HepG2 (cell line): ENCODE measurements at regions not wholly inside any gene's neighbourhood (a gene's known extent, or its start where the extent isn't known, plus 50 kb on each side); places are given as distances from the start of the nearest gene placed in this dataset.

Experiments used
- ATAC-seq: fragments of 200-7000 bp; cut with Tn5 transposase; 3 replicates; pipeline ENCODE4 v1.9.1; 2020; ENCODE audit warnings: mild to moderate bottlenecking, moderate library complexity
- BruUV-seq: library from RNA; stranded (reverse); fragments of 400-500 nt; replicated peaks from 2 replicates; lab custom pipeline; 2021; lab: Mats Ljungman, UMichigan
- CTCF ChIA-PET: fragments of 300-600 bp; formaldehyde crosslinking; extraction: SDS; loops from one replicate; lab custom pipeline; 2021; ENCODE audit warnings: low total read pairs, inconsistent platforms, low intra/inter-chr PET ratio; lab: Yijun Ruan, JAX
- POLR2A ChIA-PET: fragments of 350-600 bp; sonication (Branson Sonifier 250); formaldehyde crosslinking; loops from one replicate; lab custom pipeline; 2020; ENCODE audit warnings: antibody characterized with exemption, inconsistent platforms; lab: Yijun Ruan, JAX
- DNase-seq: peaks from one replicate; pipeline ENCODE4 v3.0.0-alpha.2; 2015; ENCODE audit warnings: low spot score
- FAIRE-seq: peaks from 3 replicates; lab custom pipeline; 2011; peaks lifted over from hg19 to GRCh38; lab: Jason Lieb, UNC
- H2AFZ ChIP-seq: one replicate; pipeline ENCODE4 v1.6.1; 2011; ENCODE audit warnings: low read length, inconsistent platforms
- H3K27ac ChIP-seq: fragments of 300-600 bp; 3 replicates; pipeline ENCODE4 v1.8.0; 2011; ENCODE audit warnings: mixed run types, mild to moderate bottlenecking, mixed read lengths, low read length, inconsistent platforms; ENCODE audit not compliant: insufficient read depth; ENCODE audit errors: extremely low read length
- H3K27me3 ChIP-seq, 2 experiments: fragments of 200-600 bp in 1 of 2; 2 replicates in 1 of 2; 3 replicates in 1 of 2; pipeline versions ENCODE4 v1.6.0 to v1.8.0; 2011; ENCODE audit warnings: low read length in 2 of 2, mild to moderate bottlenecking in 2 of 2, moderate library complexity in 2 of 2, inconsistent platforms in 1 of 2; ENCODE audit not compliant: insufficient read depth in 2 of 2, control insufficient read depth in 1 of 2
- H3K36me3 ChIP-seq, 2 experiments: fragments of 200-600 bp in 1 of 2; replicated peaks in 1 of 2; 2 replicates in 1 of 2; 3 replicates in 1 of 2; pipeline versions ENCODE4 v1.5.1 to v1.8.0; 2011; ENCODE audit warnings: low read length in 2 of 2, inconsistent platforms in 1 of 2; ENCODE audit not compliant: insufficient read depth in 2 of 2, control insufficient read depth in 1 of 2
- H3K4me1 ChIP-seq: 2 replicates; pipeline ENCODE4 v1.5.1; 2012; ENCODE audit warnings: low read length, inconsistent platforms; ENCODE audit not compliant: insufficient read depth
- H3K4me2 ChIP-seq: 2 replicates; pipeline ENCODE4 v1.6.0; 2011; ENCODE audit warnings: low read depth, low read length, inconsistent platforms
- H3K4me3 ChIP-seq, 3 experiments: fragments of 200-600 bp in 1 of 3; sonication (generic), shearing (Covaris generic) in 1 of 3; replicated peaks in 1 of 3; 2 replicates each; pipeline ENCODE4 v1.5.1; 2011 to 2016; ENCODE audit warnings: low read length in 3 of 3, inconsistent platforms in 2 of 3, low read depth in 2 of 3, mild to moderate bottlenecking in 2 of 3, control low read depth in 1 of 3, mixed read lengths in 1 of 3; ENCODE audit not compliant: insufficient read depth in 1 of 3
- H3K79me2 ChIP-seq: one replicate; pipeline ENCODE4 v1.6.1; 2011; ENCODE audit warnings: low read length, inconsistent platforms; ENCODE audit not compliant: insufficient read depth
- H3K9ac ChIP-seq: 2 replicates; pipeline ENCODE4 v1.6.0; 2011; ENCODE audit warnings: mild to moderate bottlenecking, low read depth, low read length, inconsistent platforms; ENCODE audit not compliant: insufficient read depth
- H3K9me3 ChIP-seq: 2 replicates; pipeline ENCODE4 v1.5.1; 2012; ENCODE audit warnings: mild to moderate bottlenecking, low read length
- H4K20me1 ChIP-seq: 2 replicates; pipeline ENCODE4 v1.6.0; 2011; ENCODE audit warnings: inconsistent platforms, mild to moderate bottlenecking, low read length, moderate library complexity; ENCODE audit not compliant: insufficient read depth
- AKAP8 ChIP-seq: sonication (generic); formaldehyde crosslinking; IDR thresholded peaks from 2 replicates; pipeline ENCODE4 v1.5.1; 2020; ENCODE audit warnings: mild to moderate bottlenecking, missing genetic modification reagents
- ELF4 ChIP-seq: sonication (generic); formaldehyde crosslinking; IDR thresholded peaks from 2 replicates; pipeline ENCODE4 v1.5.0; 2020; ENCODE audit warnings: missing genetic modification reagents, mild to moderate bottlenecking, moderate library complexity, borderline replicate concordance
- KDM5B ChIP-seq: sonication (generic); formaldehyde crosslinking; IDR thresholded peaks from 2 replicates; pipeline ENCODE4 v1.4.0; 2020; ENCODE audit warnings: missing genetic modification reagents, mild to moderate bottlenecking, borderline replicate concordance
- MED13 ChIP-seq: sonication (generic); formaldehyde crosslinking; IDR thresholded peaks from 2 replicates; pipeline ENCODE4 v1.5.0; 2020; ENCODE audit warnings: missing genetic modification reagents
- MYNN ChIP-seq: sonication (generic); formaldehyde crosslinking; IDR thresholded peaks from 2 replicates; pipeline ENCODE4 v1.4.0; 2020; ENCODE audit warnings: mild to moderate bottlenecking, low read depth, missing genetic modification reagents
- RCOR2 ChIP-seq: IDR thresholded peaks from 2 replicates; pipeline ENCODE4 v1.6.1; 2016; ENCODE audit warnings: missing biosample characterization, missing genetic modification reagents
- RFX5 ChIP-seq: IDR thresholded peaks from 2 replicates; pipeline ENCODE4 v1.6.1; 2011; ENCODE audit warnings: low read depth, low read length, improper control_type of control experiment
- UBTF ChIP-seq: sonication (generic); formaldehyde crosslinking; IDR thresholded peaks from 2 replicates; pipeline ENCODE4 v1.4.0; 2020; ENCODE audit warnings: mild to moderate bottlenecking, missing genetic modification reagents
- YEATS4 ChIP-seq: sonication (generic); formaldehyde crosslinking; IDR thresholded peaks from 2 replicates; pipeline ENCODE4 v1.4.0; 2020; ENCODE audit warnings: missing genetic modification reagents, borderline replicate concordance
- ZNF225 ChIP-seq: sonication (generic); formaldehyde crosslinking; IDR thresholded peaks from 2 replicates; pipeline ENCODE4 v1.4.0; 2020; ENCODE audit warnings: mild to moderate bottlenecking, missing genetic modification reagents
- ZNF337 ChIP-seq: sonication (generic); formaldehyde crosslinking; IDR thresholded peaks from 2 replicates; pipeline ENCODE4 v1.5.1; 2020; ENCODE audit warnings: missing genetic modification reagents, low read depth, mild to moderate bottlenecking, borderline replicate concordance
- ZNF350 ChIP-seq: sonication (generic); formaldehyde crosslinking; IDR thresholded peaks from 2 replicates; pipeline ENCODE4 v1.4.0; 2020; ENCODE audit warnings: mild to moderate bottlenecking, low read depth, missing genetic modification reagents, borderline replicate concordance
- ZNF451 ChIP-seq: sonication (generic); formaldehyde crosslinking; IDR thresholded peaks from 2 replicates; pipeline ENCODE4 v1.5.0; 2020; ENCODE audit warnings: mild to moderate bottlenecking, missing genetic modification reagents
- ZNF615 ChIP-seq: sonication (generic); formaldehyde crosslinking; IDR thresholded peaks from 2 replicates; pipeline ENCODE4 v1.5.0; 2020; ENCODE audit warnings: mild to moderate bottlenecking, missing genetic modification reagents, borderline replicate concordance
- ZNF644 ChIP-seq: IDR thresholded peaks from 2 replicates; pipeline ENCODE4 v1.6.1; 2016; ENCODE audit warnings: low read depth
- ZNF709 ChIP-seq: sonication (generic); formaldehyde crosslinking; IDR thresholded peaks from 2 replicates; pipeline ENCODE4 v1.5.0; 2020; ENCODE audit warnings: mild to moderate bottlenecking, missing genetic modification reagents
- ZNF740 ChIP-seq: sonication (generic); formaldehyde crosslinking; IDR thresholded peaks from 2 replicates; pipeline ENCODE4 v1.4.0; 2020; ENCODE audit warnings: missing genetic modification reagents
- WGBS: methylation state at CpG from one replicate; pipeline ENCODE4 v1.1.6; 2017; ENCODE audit warnings: low lambda C conversion rate; 5-methylcytosine and 5-hydroxymethylcytosine counted together
- in situ Hi-C: cut with HindIII; loops from 2 replicates; pipeline ENCODE4 v1.10.0; 2017; ENCODE audit warnings: low pct_unique_long_range_greater_than_20kb; ENCODE audit not compliant: extremely low pct_ligation_motif_present
- intact Hi-C: fragments of 100-400 bp; cut with micrococcal nuclease; formaldehyde crosslinking; loops from one replicate; pipeline ENCODE4 v1.10.0; 2022; ENCODE audit not compliant: unreplicated experiment
- TF ChIP-seq, protein P1 (sequence below): sonication (generic); formaldehyde crosslinking; IDR thresholded peaks from 2 replicates; pipeline ENCODE4 v1.8.1; 2023; ENCODE audit warnings: missing genetic modification reagents, mild to moderate bottlenecking, borderline replicate concordance
- TF ChIP-seq, protein P2 (sequence below): sonication (generic); formaldehyde crosslinking; IDR thresholded peaks from 2 replicates; pipeline ENCODE4 v1.8.0; 2022; ENCODE audit warnings: mild to moderate bottlenecking, missing genetic modification reagents, moderate library complexity

DNA sequence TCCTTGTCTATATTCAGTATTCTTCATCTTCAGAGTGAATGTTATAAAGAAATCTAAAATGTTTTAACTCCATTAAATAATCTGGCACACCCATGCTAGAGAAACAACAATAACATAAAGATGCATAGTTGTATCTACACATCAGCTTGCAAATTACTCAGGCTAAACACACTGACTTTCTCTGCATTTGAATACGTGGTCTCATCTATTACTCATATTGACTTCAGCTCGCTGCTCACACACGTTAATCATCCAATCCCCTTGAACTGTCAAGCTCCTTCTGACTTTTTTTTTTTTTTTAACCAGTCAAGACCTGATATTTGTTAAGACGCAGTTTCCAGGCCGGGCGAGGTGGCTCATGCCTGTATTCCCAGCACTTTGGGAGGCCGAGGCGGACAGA lies 1137.3 kb upstream of the CADM2 start:
- no TSS peak for BruUV-seq
- H3K36me3 ChIP-seq, result no peaks in the 10 kb centered on the region
- in situ Hi-C loops, result no loop called here

More for the DNA sequence above, 1137.3 kb upstream of the CADM2 start:
- H3K9me3 ChIP-seq, result no peaks in the 10 kb centered on the region
- intact Hi-C loops, result no loop called here
- no peaks in the 10 kb centered on the region for H4K20me1 ChIP-seq
- TF ChIP-seq MED13 (CRISPR knock-in tag), result no peak
- TF ChIP-seq, protein P1, sequence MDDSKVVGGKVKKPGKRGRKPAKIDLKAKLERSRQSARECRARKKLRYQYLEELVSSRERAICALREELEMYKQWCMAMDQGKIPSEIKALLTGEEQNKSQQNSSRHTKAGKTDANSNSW (CRISPR knock-in tag), result no peak
- no peak for TF ChIP-seq YEATS4 (CRISPR knock-in tag)
- TF ChIP-seq ZNF615 (CRISPR knock-in tag), result no peak
- TF ChIP-seq ZNF644 (CRISPR knock-in tag), result no peak
- no peak for TF ChIP-seq ZNF740 (CRISPR knock-in tag)
- TF ChIP-seq MYNN, result no peak
- TF ChIP-seq ZNF337 (CRISPR knock-in tag), result no peak
- TF ChIP-seq RFX5, result no peak
- no peak for TF ChIP-seq ZNF225 (CRISPR knock-in tag)
- no peak for TF ChIP-seq ELF4
- no peak for TF ChIP-seq KDM5B
- TF ChIP-seq ZNF709 (CRISPR knock-in tag), result no peak
- TF ChIP-seq, protein P2, sequence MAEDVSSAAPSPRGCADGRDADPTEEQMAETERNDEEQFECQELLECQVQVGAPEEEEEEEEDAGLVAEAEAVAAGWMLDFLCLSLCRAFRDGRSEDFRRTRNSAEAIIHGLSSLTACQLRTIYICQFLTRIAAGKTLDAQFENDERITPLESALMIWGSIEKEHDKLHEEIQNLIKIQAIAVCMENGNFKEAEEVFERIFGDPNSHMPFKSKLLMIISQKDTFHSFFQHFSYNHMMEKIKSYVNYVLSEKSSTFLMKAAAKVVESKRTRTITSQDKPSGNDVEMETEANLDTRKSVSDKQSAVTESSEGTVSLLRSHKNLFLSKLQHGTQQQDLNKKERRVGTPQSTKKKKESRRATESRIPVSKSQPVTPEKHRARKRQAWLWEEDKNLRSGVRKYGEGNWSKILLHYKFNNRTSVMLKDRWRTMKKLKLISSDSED (CRISPR knock-in tag), result no peak
- no peak for TF ChIP-seq RCOR2 (CRISPR knock-in tag)
- no peak for TF ChIP-seq ZNF451 (CRISPR knock-in tag)
- TF ChIP-seq UBTF (CRISPR knock-in tag), result no peak
- no peak for TF ChIP-seq AKAP8 (CRISPR knock-in tag)
- TF ChIP-seq ZNF350 (CRISPR knock-in tag), result no peak
- ChIA-PET POLR2A (no interaction called here), CTCF (no interaction called here)
- FAIRE-seq (no peak), ATAC-seq (no peak), DNase-seq (no peak)
- WGBS, result 14% methylated on average over 8 of the region's 8 CpGs
- H3K9ac ChIP-seq, result no peak overlapping the region
- H3K79me2 ChIP-seq, result no peaks in the 10 kb centered on the region
- no peaks in the 10 kb centered on the region for H3K4me1 ChIP-seq
- H3K4me3 ChIP-seq, result no peak overlapping the region
- H3K27ac ChIP-seq, result no peak overlapping the region
- no peak overlapping the region for H3K4me2 ChIP-seq
- no peaks in the 10 kb centered on the region for H3K27me3 ChIP-seq
- H2AFZ ChIP-seq, result no peak overlapping the region
